ENCODE measurements at regions not wholly inside any gene's neighbourhood (a gene's known extent, or its start where the extent isn't known, plus 50 kb on each side); places are given as distances from the start of the nearest gene placed in this dataset.

DNA sequence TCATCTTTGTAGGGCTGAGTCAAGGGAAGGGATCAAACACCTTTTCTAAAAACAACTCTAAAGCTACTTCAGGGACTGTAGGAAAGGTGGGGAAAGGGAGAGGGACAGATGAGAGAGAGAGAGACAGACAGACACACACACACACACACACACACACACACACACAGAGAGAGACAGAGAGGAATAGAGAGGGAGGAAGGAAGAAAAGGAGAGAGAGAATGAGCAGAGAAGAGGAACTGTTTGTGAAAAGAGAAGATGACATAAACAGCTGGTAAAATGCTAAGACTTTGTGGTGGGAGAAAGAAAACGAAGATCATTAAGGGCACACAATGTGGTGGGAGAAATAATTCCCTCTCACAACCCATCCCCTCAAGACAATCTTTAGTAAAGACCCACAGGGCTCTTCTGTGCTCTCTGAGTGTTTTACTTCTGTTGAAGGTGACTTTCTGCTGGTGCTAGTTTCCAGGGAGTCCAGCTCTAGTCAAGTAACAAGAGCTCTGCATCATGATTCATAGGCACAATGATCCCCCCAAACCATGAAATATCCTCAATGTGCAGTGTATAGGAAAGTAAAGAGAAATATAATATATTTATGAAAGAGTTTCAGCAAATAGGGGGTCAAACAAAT lies 77.2 kb upstream of the STK17B start:
- DNase-seq (ENCODE audit: low read depth, low spot score) = no peak

DNA sequence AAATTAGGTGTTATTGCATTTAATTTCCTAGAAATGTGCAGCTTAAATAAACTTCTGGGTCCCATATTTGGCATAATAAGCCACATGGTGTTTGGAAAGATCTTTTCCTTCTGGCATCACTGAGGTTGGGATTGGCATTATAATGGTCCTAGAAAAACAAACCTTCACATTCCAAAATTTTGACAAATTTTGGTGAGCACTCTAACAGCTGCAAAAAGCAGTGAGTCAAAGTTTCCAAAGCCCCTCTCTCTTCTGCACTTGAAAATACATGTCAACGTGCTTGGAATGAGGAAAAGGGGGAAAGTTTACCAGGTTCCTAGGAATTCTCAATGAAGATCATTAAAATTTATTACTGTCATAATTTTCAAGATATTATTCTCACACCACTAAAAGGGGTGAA lies 77.8 kb upstream of the STK17B start:
- no peak for DNase-seq (ENCODE audit: low read depth, low spot score)

GRCh38 chr2:196249860-196250259 lies 78.5 kb upstream of the STK17B start:
- DNase-seq (ENCODE audit: low read depth, low spot score) = no peak

DNA sequence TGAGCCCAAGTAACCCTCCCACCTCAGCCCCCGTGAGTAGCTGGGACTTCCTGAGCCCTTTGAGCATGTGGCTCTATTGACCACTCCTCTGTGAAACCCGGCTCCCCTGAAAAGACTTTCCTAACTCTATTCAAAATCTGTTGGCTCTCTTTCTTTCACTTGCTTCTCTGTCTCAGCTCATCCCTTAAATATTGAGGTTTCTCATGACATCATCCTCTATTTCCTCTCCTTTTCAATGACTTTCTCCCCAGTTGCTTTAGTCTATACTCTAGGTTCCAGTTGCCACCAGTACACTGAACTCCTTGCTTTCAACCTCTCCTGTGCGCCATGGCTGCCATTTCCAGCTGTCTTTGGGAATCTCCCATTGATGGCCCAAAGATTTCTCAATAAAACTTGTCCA lies 79.8 kb upstream of the STK17B start:
- DNase-seq (ENCODE audit: low read depth, low spot score) = no peak

- DNase-seq (ENCODE audit: low read depth, low spot score) = no peak
These were observed 81.2 kb upstream of the STK17B start for GRCh38 chr2:196252408-196253115.

DNA sequence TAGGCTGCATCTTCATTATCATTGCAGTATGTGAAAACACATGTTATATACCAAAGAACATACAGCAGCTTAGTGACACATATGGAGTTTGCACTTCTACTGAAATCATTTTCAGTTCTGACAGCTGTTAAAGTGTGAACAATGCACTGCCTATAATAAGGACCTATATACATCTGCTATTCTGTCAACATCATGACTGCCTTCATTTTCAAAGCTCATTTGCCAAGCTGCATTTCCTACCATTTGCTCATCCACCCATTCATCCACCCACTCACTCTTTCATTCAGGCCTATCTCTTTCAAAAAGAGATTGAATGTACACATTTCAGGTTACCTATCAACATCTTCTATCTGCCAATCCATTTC lies 81.7 kb upstream of the STK17B start:
- no peak for DNase-seq (ENCODE audit: low read depth, low spot score)

- no peak for DNase-seq (ENCODE audit: low read depth, low spot score)
These were observed 85.2 kb upstream of the STK17B start for GRCh38 chr2:196256585-196256984.

GRCh38 chr2:196257086-196257485 lies 85.7 kb upstream of the STK17B start:
- DNase-seq (ENCODE audit: low read depth, low spot score) = no peak

DNA sequence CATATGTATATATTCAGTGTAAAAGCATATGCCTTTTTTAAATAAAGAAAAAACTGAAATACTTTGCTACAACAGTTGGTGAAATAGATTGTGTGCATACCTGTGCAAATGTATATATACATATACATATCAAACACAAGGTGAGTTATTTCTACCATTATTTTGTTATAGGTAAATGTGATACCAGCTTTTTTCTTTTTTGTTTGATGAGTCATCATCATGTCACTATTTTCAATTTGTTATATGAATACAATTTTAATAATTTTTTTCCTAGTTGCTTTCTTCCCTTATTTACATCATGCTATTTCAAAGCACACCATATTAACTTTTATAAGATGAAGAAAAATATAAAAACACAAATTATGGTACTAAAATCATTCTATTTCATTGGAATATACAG lies 87.0 kb upstream of the STK17B start:
- no peak for DNase-seq (ENCODE audit: low read depth, low spot score)

- DNase-seq (ENCODE audit: low read depth, low spot score) = peak; percentile 16
These were observed 88.4 kb upstream of the STK17B start for GRCh38 chr2:196259507-196260481.

DNA sequence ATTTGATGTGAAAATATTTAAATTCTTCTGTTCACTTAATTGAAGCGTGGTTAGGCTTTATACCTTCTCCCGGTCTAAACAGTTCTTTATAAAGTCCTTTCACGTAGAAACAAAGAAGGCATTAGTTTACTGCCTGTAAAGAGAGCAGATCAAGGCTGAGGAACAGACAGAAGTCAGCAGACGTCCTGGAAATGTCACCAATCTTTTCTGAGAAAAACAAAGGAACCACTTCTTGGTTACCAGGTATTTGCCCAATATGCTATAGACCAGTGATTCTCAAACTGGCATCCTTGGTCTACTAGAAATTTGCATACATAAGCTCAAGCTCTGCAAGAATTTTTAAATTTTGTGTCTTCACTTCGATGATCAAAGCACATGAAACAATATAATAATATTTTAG lies 89.2 kb upstream of the STK17B start:
- no peak for DNase-seq (ENCODE audit: low read depth, low spot score)

DNA sequence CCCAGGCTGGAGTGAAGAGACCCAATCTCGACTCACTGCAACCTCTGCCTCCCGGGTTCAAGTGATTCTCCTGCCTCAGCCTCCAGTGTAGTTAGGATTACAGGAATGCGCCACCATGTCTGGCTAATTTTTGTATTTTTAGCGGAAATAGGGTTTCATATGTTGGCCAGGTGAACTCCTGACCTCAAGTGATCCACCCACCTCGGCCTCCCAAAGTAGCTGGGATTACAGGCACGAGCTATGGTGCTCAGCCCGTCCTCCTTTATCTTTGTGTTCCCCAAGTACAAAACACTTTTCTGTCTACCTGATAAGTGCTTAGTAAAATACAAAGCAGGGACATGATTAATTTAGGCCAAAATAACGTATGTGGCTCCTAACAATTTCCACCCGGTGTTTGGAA lies 91.2 kb upstream of the STK17B start:
- DNase-seq (ENCODE audit: low read depth, low spot score) = no peak

- no peak for DNase-seq (ENCODE audit: low read depth, low spot score)
These were observed 91.9 kb upstream of the STK17B start for GRCh38 chr2:196263181-196263747.

- no peak for DNase-seq (ENCODE audit: low read depth, low spot score)
These were observed 95.0 kb upstream of the STK17B start for GRCh38 chr2:196266351-196266750.

- no peak for DNase-seq (ENCODE audit: low read depth, low spot score)
These were observed 95.5 kb upstream of the STK17B start for GRCh38 chr2:196266855-196267254.

DNA sequence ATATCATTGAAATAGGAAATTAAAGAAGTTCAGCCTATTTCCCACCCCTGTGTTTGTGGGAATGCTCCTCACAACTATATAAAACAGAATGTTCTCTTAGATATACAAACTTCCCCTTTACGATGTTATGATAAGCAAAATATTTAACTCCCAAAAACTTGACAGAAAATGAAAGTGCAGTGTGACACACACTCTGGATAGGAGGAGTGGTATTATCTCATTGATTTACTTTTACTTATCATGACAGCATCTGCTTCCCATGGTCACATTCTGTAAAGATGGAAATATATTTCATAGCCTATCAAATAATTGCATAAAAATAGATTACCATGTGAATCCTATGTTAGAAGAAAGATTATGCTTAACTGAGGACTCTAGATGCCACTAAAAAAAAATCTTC lies 96.6 kb upstream of the STK17B start:
- DNase-seq (ENCODE audit: low read depth, low spot score) = no peak

DNA sequence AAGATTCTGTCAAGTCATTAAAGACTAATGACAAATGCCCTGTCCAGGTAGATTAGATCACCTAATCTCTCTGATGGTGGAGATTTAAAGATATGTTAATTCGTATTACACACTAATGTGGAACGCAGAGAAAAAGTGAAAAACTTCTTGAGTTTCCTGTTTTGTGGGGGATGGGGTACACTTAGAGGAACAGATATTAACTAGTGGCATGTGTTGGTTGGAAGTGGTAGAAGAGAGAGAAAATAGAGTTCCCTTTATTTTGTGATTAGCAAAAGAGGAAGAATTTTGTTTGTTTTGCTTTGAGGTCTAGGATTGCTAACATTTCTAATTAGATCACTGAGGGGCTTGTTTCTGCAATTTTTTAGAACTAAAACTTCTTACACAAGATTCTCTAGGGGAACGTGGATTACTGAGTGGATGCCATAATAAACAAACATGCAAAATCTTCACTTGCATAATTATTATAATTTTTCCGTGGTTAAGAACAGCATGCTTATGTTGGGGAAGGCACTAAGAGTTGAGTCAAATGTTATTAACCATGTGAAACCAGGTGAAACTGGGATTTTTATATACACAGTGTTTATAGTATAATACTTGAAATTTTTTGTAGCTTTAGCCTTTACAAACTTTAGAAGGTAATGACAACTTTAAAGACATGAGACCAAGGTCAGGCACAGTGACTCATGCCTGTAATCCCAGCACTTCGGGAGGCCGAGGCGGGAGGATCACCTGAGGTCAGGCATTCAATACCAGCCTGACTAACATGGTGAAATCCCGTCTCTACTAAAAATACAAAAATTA lies 97.4 kb upstream of the STK17B start:
- DNase-seq (ENCODE audit: low read depth, low spot score) = no peak

DNA sequence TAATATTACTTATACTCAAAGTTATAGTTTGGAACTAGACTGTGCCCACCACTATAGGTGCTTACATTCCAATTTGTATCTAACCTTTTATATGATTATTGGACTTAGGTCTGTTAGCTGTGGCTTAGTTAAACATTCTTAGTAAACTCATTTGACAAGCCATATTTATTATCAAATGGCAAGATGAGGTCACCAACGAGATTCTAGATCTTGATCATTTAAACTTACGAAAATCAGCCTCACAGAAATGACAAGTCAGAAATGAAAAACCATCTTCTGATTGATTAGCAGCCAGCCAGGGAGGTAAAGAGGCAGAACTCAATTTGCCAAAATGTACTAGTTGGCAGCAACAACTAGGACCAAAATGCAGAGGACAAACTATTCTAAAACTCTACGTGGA lies 100.4 kb upstream of the STK17B start:
- no peak for DNase-seq (ENCODE audit: low read depth, low spot score)

- no peak for DNase-seq (ENCODE audit: low read depth, low spot score)
These were observed 103.0 kb upstream of the STK17B start for GRCh38 chr2:196274387-196274809.

DNA sequence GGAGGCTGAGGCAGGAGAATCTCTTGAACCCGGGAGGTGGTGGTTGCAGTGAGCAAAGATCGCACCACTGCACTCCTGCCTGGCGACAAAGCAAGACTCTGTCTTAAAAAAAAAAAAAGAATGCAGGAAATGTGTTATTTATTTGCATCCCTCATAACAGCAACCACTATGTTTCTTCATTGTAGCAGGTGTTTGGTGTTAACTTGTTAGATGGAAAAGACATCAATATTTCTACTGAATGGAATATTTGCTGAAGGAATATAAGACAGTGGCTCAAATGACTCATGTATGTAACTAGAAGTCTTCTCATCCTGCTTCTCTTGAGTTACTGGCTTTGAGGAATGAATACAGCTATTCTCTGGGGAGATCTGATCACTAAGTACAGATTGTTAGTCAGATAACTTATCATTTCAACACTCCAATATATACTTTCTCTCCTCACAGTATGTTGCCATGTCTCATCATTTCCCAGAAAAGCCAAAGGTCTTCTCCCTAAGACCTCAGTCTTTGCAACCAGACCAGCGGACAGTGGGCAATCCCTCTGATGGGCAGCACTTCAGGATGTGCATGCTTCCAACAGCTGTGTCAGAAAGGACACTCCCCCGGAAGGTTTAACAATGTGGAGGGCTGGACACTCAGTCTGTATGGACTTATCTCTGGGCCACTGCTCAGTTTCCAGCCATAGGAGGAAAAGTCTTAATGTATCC lies 104.4 kb upstream of the STK17B start:
- DNase-seq (ENCODE audit: low read depth, low spot score) = no peak

DNA sequence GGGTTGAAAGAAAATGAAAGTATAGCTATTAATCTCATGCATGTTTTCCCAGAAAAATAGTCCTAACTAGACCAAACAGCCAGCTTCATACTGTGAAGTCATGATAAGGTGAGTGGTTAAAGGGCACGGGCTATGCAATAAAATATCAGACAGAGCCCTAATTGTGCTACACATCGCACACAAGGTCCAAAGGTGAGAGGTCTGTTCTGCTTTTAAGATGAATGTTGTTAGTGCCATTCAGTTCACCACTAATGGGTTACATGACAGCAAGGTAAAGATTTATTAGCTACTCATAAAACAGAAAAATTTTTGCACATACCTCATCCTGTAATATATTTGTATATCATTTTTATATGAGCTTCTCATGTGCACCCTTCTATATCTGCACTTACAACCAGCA lies 105.0 kb upstream of the STK17B start:
- no peak for DNase-seq (ENCODE audit: low read depth, low spot score)

Data from ELF-1 (cell line).